Stimulated activated memory B cell treated with anti-CD40 and anti-IgM and Interleukin-4, amounts not matched to agents 10 μg/mL and 1 μg/mL and 100 μg/mL, for 72 hours (primary cell): ENCODE measurements at regions not wholly inside any gene's neighbourhood (a gene's known extent, or its start where the extent isn't known, plus 50 kb on each side); places are given as distances from the start of the nearest gene placed in this dataset.

Experiments
- ATAC-seq: fragments of 150-1000 bp; cut with Tn5 transposase; 2 replicates; pipeline ENCODE4 v1.10.0; 2021
- H3K27ac Mint-ChIP-seq: one replicate; pipeline ENCODE4 v1.8.0; 2022; ENCODE audit warnings: mild to moderate bottlenecking, mixed read lengths
- H3K27me3 Mint-ChIP-seq: one replicate; pipeline ENCODE4 v1.8.0; 2022; ENCODE audit warnings: mixed read lengths
- H3K36me3 Mint-ChIP-seq: one replicate; pipeline ENCODE4 v1.8.0; 2022; ENCODE audit warnings: mixed read lengths
- H3K4me1 Mint-ChIP-seq: one replicate; pipeline ENCODE4 v1.8.0; 2022; ENCODE audit warnings: mixed read lengths
- H3K4me3 Mint-ChIP-seq: one replicate; pipeline ENCODE4 v1.8.0; 2022; ENCODE audit warnings: mild to moderate bottlenecking, moderate library complexity, mixed read lengths
- H3K9me3 Mint-ChIP-seq: one replicate; pipeline ENCODE4 v1.8.0; 2022; ENCODE audit warnings: mixed read lengths

DNA sequence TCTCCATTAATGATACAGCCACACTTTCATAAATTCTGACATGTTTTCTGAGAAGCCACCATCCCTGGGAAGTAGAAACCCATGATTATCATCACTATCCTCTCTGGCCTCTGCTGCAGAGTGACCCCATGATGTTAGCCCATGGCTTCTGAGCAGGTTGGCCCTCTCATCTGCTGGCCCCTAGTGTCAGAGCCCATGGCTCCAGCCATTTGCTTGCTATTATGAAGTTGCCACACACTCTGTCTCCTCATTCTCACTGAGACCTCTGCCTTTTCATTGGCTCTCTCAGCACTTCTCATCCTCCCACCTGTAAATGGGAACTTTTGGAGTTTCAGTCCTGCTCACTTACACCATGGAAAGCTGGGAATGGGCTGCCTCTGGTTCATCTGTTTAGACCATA lies 192.7 kb downstream of the GASK1B start:
- Mint-ChIP-seq H3K27me3 (peaks cover 9% of the 10 kb centered on the region), H3K27ac (no peak overlapping the region), H3K4me3 (no peak overlapping the region), H3K9me3 (no peaks in the 10 kb centered on the region), H3K36me3 (no peaks in the 10 kb centered on the region), H3K4me1 (peaks cover 7% of the 10 kb centered on the region)
- no peak for ATAC-seq

DNA sequence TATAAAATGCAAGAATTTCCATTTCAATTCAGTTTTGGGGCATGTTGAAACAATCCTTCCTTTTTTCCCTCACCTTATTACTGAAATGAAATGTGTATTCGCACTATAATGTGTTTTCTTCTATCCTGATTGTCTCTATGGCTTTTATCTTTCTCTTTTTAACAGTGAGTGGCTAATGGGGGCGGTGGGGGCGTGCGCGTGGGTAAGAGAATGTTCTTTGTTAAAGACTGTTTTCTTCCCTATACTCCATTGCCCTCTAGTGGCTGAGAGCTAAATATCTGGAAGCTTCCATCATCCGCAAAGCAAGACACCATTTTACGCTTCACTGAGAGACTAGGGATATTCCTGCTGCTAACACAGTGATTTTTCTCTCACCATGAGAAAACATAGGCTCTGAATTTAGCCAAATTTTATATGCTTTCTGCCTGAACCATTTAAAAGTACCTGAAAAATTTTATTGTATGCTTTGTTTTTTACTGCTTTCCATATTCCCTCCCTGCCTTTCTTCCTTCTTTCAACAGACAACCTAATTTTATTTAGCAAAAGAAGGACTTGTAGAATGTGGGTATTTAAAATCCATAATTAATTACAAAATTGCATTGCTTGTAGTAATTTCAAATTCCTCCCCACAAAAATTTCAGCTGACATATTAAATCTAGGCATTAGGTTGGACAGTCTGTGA lies 194.0 kb downstream of the GASK1B start:
- peaks cover 9% of the 10 kb centered on the region for H3K27me3 Mint-ChIP-seq
- ATAC-seq = peak; percentile 56
- no peaks in the 10 kb centered on the region for H3K9me3 Mint-ChIP-seq
- no peaks in the 10 kb centered on the region for H3K36me3 Mint-ChIP-seq
- peak overlapping the region; percentile 13 for H3K4me3 Mint-ChIP-seq
- H3K4me1 Mint-ChIP-seq = peaks cover 7% of the 10 kb centered on the region
- no peak overlapping the region for H3K27ac Mint-ChIP-seq

DNA sequence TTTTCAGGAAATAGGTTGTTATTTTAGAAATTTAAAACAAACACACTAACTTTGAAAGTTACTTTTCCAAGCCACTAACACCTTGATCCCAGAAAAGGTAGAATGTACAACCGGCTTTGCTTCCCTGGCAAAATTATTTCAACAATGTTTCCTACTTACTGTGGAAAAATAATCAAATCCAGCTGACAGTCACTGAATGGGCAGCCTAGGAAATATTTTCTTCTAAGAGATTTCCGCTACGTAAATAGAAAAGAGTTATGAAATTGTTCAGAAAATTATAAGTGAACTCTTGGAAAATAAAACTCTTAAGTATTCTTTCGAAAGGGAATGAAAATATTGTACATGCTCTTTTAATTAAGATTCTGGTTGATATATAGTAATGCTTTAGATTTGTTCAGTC lies 195.7 kb downstream of the GASK1B start:
- Mint-ChIP-seq H3K4me1 (peaks cover 7% of the 10 kb centered on the region), H3K9me3 (no peaks in the 10 kb centered on the region), H3K4me3 (no peak overlapping the region), H3K27me3 (peaks cover 9% of the 10 kb centered on the region), H3K27ac (no peak overlapping the region), H3K36me3 (no peaks in the 10 kb centered on the region)
- no peak for ATAC-seq

DNA sequence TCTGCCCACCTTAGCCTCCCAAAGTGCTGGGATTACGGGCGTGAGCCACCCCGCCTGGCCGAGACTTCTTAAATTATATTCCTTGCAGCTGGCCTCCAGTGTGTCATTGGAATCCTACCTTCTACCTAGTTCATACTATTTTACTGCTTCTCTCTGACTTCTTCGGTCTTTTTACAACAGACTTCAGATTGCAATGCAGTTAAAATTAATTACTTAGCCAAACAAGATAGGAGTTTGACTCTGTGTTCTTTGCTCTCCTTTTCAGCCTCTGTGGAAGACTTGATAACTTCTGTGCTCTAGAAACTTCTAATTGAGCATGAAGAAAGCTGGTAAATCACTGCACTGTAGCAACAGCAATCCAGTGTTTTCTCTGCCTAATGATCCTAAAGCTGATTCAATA lies 199.5 kb downstream of the GASK1B start:
- Mint-ChIP-seq H3K4me3 (no peak overlapping the region), H3K27me3 (peaks cover under 1% of the 10 kb centered on the region), H3K36me3 (no peaks in the 10 kb centered on the region), H3K9me3 (no peaks in the 10 kb centered on the region), H3K27ac (no peak overlapping the region), H3K4me1 (no peaks in the 10 kb centered on the region)
- ATAC-seq = no peak

DNA sequence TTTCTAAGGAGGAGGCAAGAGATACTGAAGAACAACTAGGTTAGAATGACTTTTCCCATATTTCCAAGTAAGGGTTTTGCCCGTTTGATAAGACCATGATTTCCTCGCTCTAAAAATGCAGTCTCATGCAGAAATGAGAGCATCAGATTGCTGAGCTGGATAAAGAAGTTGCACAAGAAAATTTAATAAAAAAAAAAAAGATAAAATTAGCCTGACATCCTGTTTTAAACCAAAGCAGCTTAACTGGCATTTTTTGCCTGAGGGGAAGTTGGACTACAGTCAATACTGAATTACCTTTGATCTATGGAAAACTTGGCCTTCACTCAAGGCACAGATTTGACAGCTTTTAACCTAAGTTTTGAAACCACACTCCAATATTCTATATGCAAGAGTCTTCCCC lies 208.4 kb downstream of the GASK1B start:
- Mint-ChIP-seq H3K27me3 (no peaks in the 10 kb centered on the region), H3K36me3 (no peaks in the 10 kb centered on the region), H3K9me3 (no peaks in the 10 kb centered on the region), H3K4me3 (no peak overlapping the region), H3K27ac (no peak overlapping the region), H3K4me1 (no peaks in the 10 kb centered on the region)
- no peak for ATAC-seq

- no peak for ATAC-seq
Observed at GRCh38 chr4:157961229-157961990, 211.4 kb downstream of the GASK1B start.

DNA sequence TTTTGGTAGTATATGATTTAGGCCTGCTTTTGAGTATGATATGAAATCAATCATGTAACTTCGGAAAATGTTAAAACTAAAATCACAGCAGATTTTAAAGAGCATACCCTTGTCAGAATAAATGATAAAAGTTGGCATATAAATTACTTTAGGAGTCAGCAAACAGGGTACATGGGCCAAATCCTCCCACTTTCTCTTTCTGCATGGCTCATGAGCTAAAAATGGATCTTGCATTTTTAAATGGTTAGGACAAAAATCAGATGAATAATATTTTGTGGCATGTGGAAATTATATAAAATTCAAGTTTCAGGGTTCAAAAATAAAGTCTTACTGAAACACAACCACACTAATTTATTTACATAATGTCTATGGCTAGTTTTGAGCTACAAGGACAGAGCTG lies 214.9 kb downstream of the GASK1B start:
- Mint-ChIP-seq H3K27me3 (no peaks in the 10 kb centered on the region), H3K27ac (no peak overlapping the region), H3K36me3 (no peaks in the 10 kb centered on the region), H3K4me3 (no peak overlapping the region), H3K4me1 (no peaks in the 10 kb centered on the region), H3K9me3 (no peaks in the 10 kb centered on the region)
- ATAC-seq = no peak

More at GRCh38 chr4:157961229-157961990, 211.4 kb downstream of the GASK1B start:
- no peak overlapping the region for H3K27ac Mint-ChIP-seq
- no peaks in the 10 kb centered on the region for H3K9me3 Mint-ChIP-seq
- no peak overlapping the region for H3K4me3 Mint-ChIP-seq
- H3K27me3 Mint-ChIP-seq = no peaks in the 10 kb centered on the region
- no peaks in the 10 kb centered on the region for H3K4me1 Mint-ChIP-seq
- no peaks in the 10 kb centered on the region for H3K36me3 Mint-ChIP-seq

GRCh38 chr4:157942017-157942416 lies 230.8 kb downstream of the GASK1B start:
- H3K36me3 Mint-ChIP-seq = no peaks in the 10 kb centered on the region
- no peak overlapping the region for H3K27ac Mint-ChIP-seq
- no peaks in the 10 kb centered on the region for H3K4me1 Mint-ChIP-seq
- ATAC-seq = no peak
- H3K27me3 Mint-ChIP-seq = no peaks in the 10 kb centered on the region
- H3K4me3 Mint-ChIP-seq = no peak overlapping the region
- no peaks in the 10 kb centered on the region for H3K9me3 Mint-ChIP-seq

GRCh38 chr4:157934151-157934550 lies 238.7 kb downstream of the GASK1B start:
- ATAC-seq = no peak
- Mint-ChIP-seq H3K27ac (no peak overlapping the region), H3K27me3 (no peaks in the 10 kb centered on the region), H3K4me1 (no peaks in the 10 kb centered on the region), H3K9me3 (no peaks in the 10 kb centered on the region), H3K4me3 (no peak overlapping the region), H3K36me3 (no peaks in the 10 kb centered on the region)

- Mint-ChIP-seq H3K27ac (no peak overlapping the region), H3K9me3 (no peaks in the 10 kb centered on the region), H3K4me1 (no peaks in the 10 kb centered on the region), H3K4me3 (no peak overlapping the region), H3K27me3 (no peaks in the 10 kb centered on the region), H3K36me3 (no peaks in the 10 kb centered on the region)
- no peak for ATAC-seq
Observed at GRCh38 chr4:157932936-157933335, 239.9 kb downstream of the GASK1B start.

- Mint-ChIP-seq H3K9me3 (no peaks in the 10 kb centered on the region), H3K4me1 (no peaks in the 10 kb centered on the region), H3K27me3 (no peaks in the 10 kb centered on the region), H3K4me3 (no peak overlapping the region), H3K27ac (no peak overlapping the region), H3K36me3 (no peaks in the 10 kb centered on the region)
- ATAC-seq = no peak
Observed at GRCh38 chr4:157929486-157929885, 243.3 kb downstream of the GASK1B start.

- Mint-ChIP-seq H3K27ac (no peak overlapping the region), H3K4me1 (no peaks in the 10 kb centered on the region), H3K4me3 (no peak overlapping the region), H3K9me3 (peaks cover 11% of the 10 kb centered on the region), H3K36me3 (no peaks in the 10 kb centered on the region), H3K27me3 (no peaks in the 10 kb centered on the region)
- ATAC-seq = no peak
Observed at GRCh38 chr4:157918036-157918832, 254.6 kb downstream of the GASK1B start.

DNA sequence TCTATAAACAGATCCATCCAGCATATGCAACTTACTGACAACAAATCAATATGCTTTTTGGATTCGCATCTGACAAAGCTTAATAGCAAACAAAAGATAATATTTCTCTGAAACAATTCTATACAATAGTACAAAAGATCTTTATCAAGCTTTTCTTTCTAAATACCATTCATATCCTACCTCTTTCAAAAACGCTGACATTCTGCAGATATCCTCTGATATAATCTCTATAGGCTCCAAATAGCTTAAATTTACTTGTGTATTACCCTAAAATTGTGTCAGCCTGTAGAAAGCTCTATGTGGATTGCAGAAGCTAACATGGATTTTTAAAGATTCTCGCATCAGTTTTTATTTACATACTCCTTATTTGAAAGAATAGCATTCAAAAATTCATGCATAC lies 260.6 kb downstream of the GASK1B start:
- Mint-ChIP-seq H3K27me3 (no peaks in the 10 kb centered on the region), H3K36me3 (no peaks in the 10 kb centered on the region), H3K4me1 (no peaks in the 10 kb centered on the region), H3K27ac (no peak overlapping the region), H3K4me3 (no peak overlapping the region), H3K9me3 (no peaks in the 10 kb centered on the region)
- no peak for ATAC-seq

DNA sequence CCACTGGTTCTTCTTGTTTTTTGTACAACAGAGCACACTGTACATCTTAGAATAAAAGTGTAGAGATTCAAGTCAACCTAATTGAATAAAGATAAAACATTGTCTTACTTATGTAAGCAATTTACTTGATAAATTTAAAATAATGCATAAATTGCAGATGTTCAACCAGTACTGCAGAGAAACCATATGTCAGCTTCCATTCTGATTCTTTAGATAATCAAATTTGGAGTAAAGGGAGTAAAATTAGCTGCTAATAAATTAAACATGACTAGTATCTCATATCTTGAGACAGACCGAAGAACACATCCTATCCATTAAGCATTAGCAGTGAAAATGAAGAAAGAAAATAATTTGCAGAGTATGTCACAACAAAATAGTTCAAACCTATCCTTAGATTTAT lies 261.2 kb downstream of the GASK1B start:
- Mint-ChIP-seq H3K4me3 (no peak overlapping the region), H3K4me1 (no peaks in the 10 kb centered on the region)
- no peak for ATAC-seq

DNA sequence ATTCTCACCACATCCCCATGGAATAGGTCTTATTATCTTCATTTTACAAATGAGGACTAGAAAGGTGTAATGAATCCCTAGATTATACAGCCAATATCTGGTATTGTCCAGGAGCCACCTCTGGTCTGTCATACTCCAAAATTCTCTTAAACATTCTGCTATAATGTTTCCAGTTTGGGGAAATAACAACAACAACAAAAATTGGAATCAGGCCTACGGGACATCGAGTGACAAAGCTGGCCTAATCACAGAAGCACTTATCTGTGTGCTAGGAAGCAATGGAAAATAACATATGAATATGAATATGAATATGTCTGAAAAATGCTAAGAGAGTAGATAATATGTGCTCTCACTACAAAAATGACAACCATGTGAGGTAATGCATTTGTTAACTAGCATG lies 264.1 kb downstream of the GASK1B start:
- no peak for ATAC-seq
- no peak overlapping the region for H3K27ac Mint-ChIP-seq
- no peaks in the 10 kb centered on the region for H3K36me3 Mint-ChIP-seq
- H3K27me3 Mint-ChIP-seq = no peaks in the 10 kb centered on the region
- no peak overlapping the region for H3K4me3 Mint-ChIP-seq
- H3K4me1 Mint-ChIP-seq = no peaks in the 10 kb centered on the region
- H3K9me3 Mint-ChIP-seq = no peaks in the 10 kb centered on the region

More for the DNA sequence above, 261.2 kb downstream of the GASK1B start:
- H3K27ac Mint-ChIP-seq = no peak overlapping the region
- H3K27me3 Mint-ChIP-seq = no peaks in the 10 kb centered on the region
- H3K36me3 Mint-ChIP-seq = no peaks in the 10 kb centered on the region
- no peaks in the 10 kb centered on the region for H3K9me3 Mint-ChIP-seq
